LNCaP clone FGC (cell line): ENCODE measurements at regions not wholly inside any gene's neighbourhood (a gene's known extent, or its start where the extent isn't known, plus 50 kb on each side); places are given as distances from the start of the nearest gene placed in this dataset.

ENCODE experiments used
- DNase-seq: peaks from one replicate; pipeline ENCODE4 v3.0.0-alpha.2; 2011; ENCODE audit warnings: low read depth
- H3K4me3 ChIP-seq: 2 replicates; pipeline ENCODE4 v1.5.1; 2011; ENCODE audit warnings: mild to moderate bottlenecking, low read depth, low read length, control low read depth
- CTCF ChIP-seq: IDR thresholded peaks from 2 replicates; pipeline ENCODE4 v1.5.1; 2012; ENCODE audit warnings: mild to moderate bottlenecking; ENCODE audit not compliant: control insufficient read depth, insufficient read depth; ENCODE audit errors: extremely low read depth

- no peak for TF ChIP-seq CTCF
- H3K4me3 ChIP-seq, result no peak overlapping the region
- DNase-seq, result no peak
Observed at GRCh38 chr16:85183564-85183963, 71.3 kb upstream of the CIBAR2 start.

GRCh38 chr16:85184404-85184803 lies 72.1 kb upstream of the CIBAR2 start:
- DNase-seq, result no peak
- no peak for TF ChIP-seq CTCF
- no peak overlapping the region for H3K4me3 ChIP-seq

DNA sequence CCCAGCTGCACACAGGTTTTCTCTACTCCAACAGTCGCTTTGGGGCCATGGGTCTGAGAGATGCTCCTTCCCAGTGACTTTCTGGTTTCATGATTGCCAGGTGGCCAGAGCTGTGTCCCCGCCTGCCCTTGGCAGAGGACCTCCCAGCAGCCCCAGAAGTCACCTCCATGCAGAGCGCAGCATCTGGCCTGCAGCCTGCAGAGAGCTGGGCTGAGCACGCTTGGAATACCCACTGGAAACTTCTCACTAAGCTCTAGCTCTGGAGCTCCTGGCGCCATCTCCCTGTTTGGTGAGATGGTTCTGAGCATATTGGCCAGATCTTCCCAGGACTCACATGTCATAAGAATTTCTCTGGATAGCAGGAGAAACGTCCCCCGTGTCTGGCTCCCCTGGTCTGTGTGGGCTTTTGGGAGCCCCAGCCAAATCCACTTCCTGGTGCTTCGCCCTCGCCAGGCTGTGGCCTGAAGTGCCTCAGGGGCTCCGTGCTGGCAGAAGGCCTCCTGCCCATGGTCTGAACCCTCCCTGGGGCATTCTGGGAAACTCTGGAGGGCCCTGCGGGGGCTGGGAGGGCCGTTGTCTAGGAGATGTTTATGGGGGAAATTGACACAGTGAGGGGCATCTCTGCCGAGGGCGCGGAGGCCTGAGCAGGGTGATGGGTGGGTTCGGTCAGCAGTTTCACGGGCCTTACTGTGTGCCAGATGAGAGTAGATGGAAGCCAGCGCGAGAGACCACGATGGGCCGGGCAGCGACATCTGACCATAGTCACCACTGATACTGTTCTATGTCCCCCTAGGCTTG lies 73.2 kb upstream of the CIBAR2 start:
- no peak for DNase-seq

GRCh38 chr16:85187002-85187401 lies 74.7 kb upstream of the CIBAR2 start:
- TF ChIP-seq CTCF, result no peak
- no peak overlapping the region for H3K4me3 ChIP-seq
- DNase-seq, result no peak

More for the DNA sequence above, 73.2 kb upstream of the CIBAR2 start:
- TF ChIP-seq CTCF, result no peak
- no peak overlapping the region for H3K4me3 ChIP-seq

- no peak for DNase-seq
- H3K4me3 ChIP-seq, result no peak overlapping the region
- TF ChIP-seq CTCF, result no peak
Observed at GRCh38 chr16:85187447-85187846, 75.2 kb upstream of the CIBAR2 start.

- DNase-seq, result no peak
- no peak overlapping the region for H3K4me3 ChIP-seq
- TF ChIP-seq CTCF, result no peak
Observed at GRCh38 chr16:85187886-85188285, 75.6 kb upstream of the CIBAR2 start.
